K562 (cell line): ENCODE measurements at regions not wholly inside any gene's neighbourhood (a gene's known extent, or its start where the extent isn't known, plus 50 kb on each side); places are given as distances from the start of the nearest gene placed in this dataset.

ENCODE experiments used
- ATAC-seq: fragments of 200-7000 bp; cut with Tn5 transposase; 3 replicates; pipeline ENCODE4 v1.9.1; 2020; ENCODE audit warnings: moderate library complexity
- BruUV-seq: library from RNA; stranded (reverse); fragments of 400-500 nt; replicated peaks from 2 replicates; lab custom pipeline; 2021; lab: Mats Ljungman, UMichigan
- CTCF ChIA-PET: fragments of 300-600 bp; formaldehyde crosslinking; extraction: SDS; loops from one replicate; lab custom pipeline; 2021; ENCODE audit warnings: low intra/inter-chr PET ratio; lab: Yijun Ruan, JAX
- POLR2A ChIA-PET: fragments of 300-600, 350-650 bp; sonication (Branson Sonifier 250); formaldehyde crosslinking; extraction: SDS; loops from one replicate; lab custom pipeline; 2021; ENCODE audit warnings: antibody characterized with exemption, inconsistent platforms; lab: Yijun Ruan, JAX
- DNase-seq, 4 experiments: peaks; one replicate each; pipeline versions ENCODE4 v3.0.0 to v3.0.0-alpha.2; 2011 to 2018; ENCODE audit warnings: low spot score in 3 of 4, mixed read lengths in 3 of 4; ENCODE audit errors: extremely low read depth in 1 of 4
- FAIRE-seq: peaks from 2 replicates; lab custom pipeline; 2011; peaks lifted over from hg19 to GRCh38; lab: Jason Lieb, UNC
- H2AFZ ChIP-seq: 2 replicates; pipeline ENCODE4 v1.6.0; 2011; ENCODE audit warnings: low read depth, low read length, control low read depth, inconsistent platforms
- H3K27ac ChIP-seq: fragments of 200-600 bp; 3 replicates; pipeline ENCODE4 v1.8.0; 2011; ENCODE audit warnings: low read depth, mild to moderate bottlenecking, control low read depth, inconsistent platforms, low read length, moderate library complexity, mixed read lengths; ENCODE audit errors: extremely low read depth
- H3K27me3 ChIP-seq, 2 experiments: fragments of 300-600 bp in 1 of 2; 2 replicates in 1 of 2; 3 replicates in 1 of 2; pipeline versions ENCODE4 v1.6.0 to v1.8.0; 2011; ENCODE audit warnings: inconsistent platforms in 2 of 2, low read length in 2 of 2, mild to moderate bottlenecking in 1 of 2, mixed read lengths in 1 of 2, moderate library complexity in 1 of 2; ENCODE audit not compliant: control insufficient read depth in 2 of 2, insufficient read depth in 2 of 2
- H3K36me3 ChIP-seq: fragments of 300-600 bp; 3 replicates; pipeline ENCODE4 v1.8.0; 2011; ENCODE audit warnings: mild to moderate bottlenecking, low read length, inconsistent platforms; ENCODE audit not compliant: control insufficient read depth, insufficient read depth
- H3K4me1 ChIP-seq, 2 experiments: fragments of 200-600 bp in 1 of 2; replicated peaks in 1 of 2; 2 replicates in 1 of 2; 3 replicates in 1 of 2; pipeline versions ENCODE4 v1.5.1 to v1.8.0; 2011; ENCODE audit warnings: inconsistent platforms in 2 of 2, low read length in 2 of 2, mild to moderate bottlenecking in 1 of 2, mixed read lengths in 1 of 2, moderate library complexity in 1 of 2; ENCODE audit not compliant: control insufficient read depth in 2 of 2, insufficient read depth in 2 of 2
- H3K4me2 ChIP-seq: 2 replicates; pipeline ENCODE4 v1.6.1; 2011; ENCODE audit warnings: low read length, control low read depth, inconsistent platforms, mixed read lengths; ENCODE audit not compliant: insufficient read depth
- H3K4me3 ChIP-seq: fragments of 200-600 bp; sonication (generic), shearing (Covaris generic); 2 replicates; pipeline ENCODE4 v1.5.1; 2016; ENCODE audit warnings: control low read depth, inconsistent platforms
- H3K79me2 ChIP-seq: fragments of 200-600 bp; 3 replicates; pipeline ENCODE4 v1.8.0; 2011; ENCODE audit warnings: low read length, inconsistent platforms; ENCODE audit not compliant: control insufficient read depth, insufficient read depth
- H3K9ac ChIP-seq, 2 experiments: 2 replicates each; pipeline versions ENCODE4 v1.6.0 to v1.6.1; 2011; ENCODE audit warnings: low read depth in 2 of 2, low read length in 2 of 2, control low read depth in 1 of 2, inconsistent platforms in 1 of 2, mild to moderate bottlenecking in 1 of 2, mixed read lengths in 1 of 2; ENCODE audit not compliant: insufficient read depth in 1 of 2
- H3K9me1 ChIP-seq: one replicate; pipeline ENCODE4 v1.6.0; 2011; ENCODE audit warnings: inconsistent platforms, mild to moderate bottlenecking, low read length, moderate library complexity; ENCODE audit not compliant: control insufficient read depth, insufficient read depth
- H3K9me3 ChIP-seq: replicated peaks from 2 replicates; pipeline ENCODE4 v1.5.1; 2011; ENCODE audit warnings: low read depth, low read length, inconsistent platforms; ENCODE audit not compliant: control insufficient read depth, insufficient read depth
- H4K20me1 ChIP-seq: replicated peaks from 2 replicates; pipeline ENCODE4 v1.6.1; 2011; ENCODE audit warnings: low read length, inconsistent platforms, mixed read lengths; ENCODE audit not compliant: control insufficient read depth, insufficient read depth
- CCNT2 ChIP-seq: IDR thresholded peaks from 2 replicates; pipeline ENCODE4 v1.6.1; 2011; ENCODE audit warnings: borderline replicate concordance, low read depth, mild to moderate bottlenecking, moderate library complexity, mixed read lengths, low read length; ENCODE audit not compliant: insufficient read length; ENCODE audit errors: extremely low read depth
- ELK3 ChIP-seq: fragments of 450-650 bp; formaldehyde crosslinking; IDR thresholded peaks from 2 replicates; pipeline ENCODE4 v1.4.0; 2020; ENCODE audit warnings: mild to moderate bottlenecking
- FOXK2 ChIP-seq, 2 experiments: fragments of 450-650 bp; IDR thresholded peaks in 1 of 2; conservative IDR thresholded peaks in 1 of 2; 2 replicates each; pipeline ENCODE4 v1.6.1; 2016; ENCODE audit warnings: low read depth in 2 of 2, mild to moderate bottlenecking in 1 of 2
- KDM5B ChIP-seq: fragments of 200-600 bp; sonication (generic); IDR thresholded peaks from 2 replicates; pipeline ENCODE4 v1.6.1; 2012; ENCODE audit warnings: low read depth, mild to moderate bottlenecking, moderate library complexity, low read length, control low read depth, inconsistent platforms; ENCODE audit not compliant: insufficient replicate concordance
- NFRKB ChIP-seq: fragments of 450-650 bp; IDR thresholded peaks from 2 replicates; pipeline ENCODE4 v1.6.1; 2016; ENCODE audit warnings: low read depth
- NUFIP1 ChIP-seq: fragments of 450-650 bp; IDR thresholded peaks from 2 replicates; pipeline ENCODE4 v1.6.1; 2018; ENCODE audit not compliant: partially characterized antibody
- SMC3 ChIP-seq: conservative IDR thresholded peaks from 2 replicates; pipeline ENCODE4 v1.6.1; 2011; ENCODE audit warnings: low read depth, low read length, improper control_type of control experiment; ENCODE audit not compliant: insufficient read depth
- TOE1 ChIP-seq, 2 experiments: fragments of 450-650 bp in 1 of 2; sonication (generic) in 1 of 2; formaldehyde crosslinking in 1 of 2; IDR thresholded peaks; 2 replicates each; pipeline versions ENCODE4 v1.7.1 to v1.8.0; 2016 to 2022; ENCODE audit warnings: borderline replicate concordance in 2 of 2, mild to moderate bottlenecking in 2 of 2, antibody characterized with exemption in 1 of 2, inconsistent platforms in 1 of 2, low read depth in 1 of 2, missing genetic modification reagents in 1 of 2, moderate library complexity in 1 of 2
- ZBTB11 ChIP-seq, 3 experiments: fragments of 200-800 bp in 1 of 3; fragments of 250-450 bp in 1 of 3; fragments of 450-650 bp in 1 of 3; sonication (Bioruptor Pico) in 1 of 3; sonication (Bioruptor generic) in 1 of 3; formaldehyde crosslinking in 1 of 3; IDR thresholded peaks; 2 replicates each; pipeline versions ENCODE4 v1.6.1 to v1.8.0; 2016 to 2022; ENCODE audit warnings: mild to moderate bottlenecking in 2 of 3, missing genetic modification characterization in 2 of 3, missing compliant biosample characterization in 1 of 3, moderate library complexity in 1 of 3
- ZNF217 ChIP-seq: sonication (generic); formaldehyde crosslinking; IDR thresholded peaks from 2 replicates; pipeline ENCODE4 v1.8.0; 2022; ENCODE audit warnings: mild to moderate bottlenecking, missing genetic modification reagents
- ZNF347 ChIP-seq: fragments of 450-650 bp; formaldehyde crosslinking; IDR thresholded peaks from 2 replicates; pipeline ENCODE4 v1.4.0; 2020; ENCODE audit warnings: low read depth, mild to moderate bottlenecking, moderate library complexity
- ZSCAN32 ChIP-seq: fragments of 450-650 bp; formaldehyde crosslinking; IDR thresholded peaks from 2 replicates; pipeline ENCODE4 v1.4.0; 2020; ENCODE audit warnings: mild to moderate bottlenecking, moderate library complexity
- WGBS: fragments of 100-300 bp; shearing (Covaris generic); methylation state at CpG from one replicate; pipeline ENCODE4 v1.1.6; 2016; ENCODE audit warnings: low coverage, mixed read lengths; ENCODE audit not compliant: insufficient coverage; ENCODE audit errors: missing lambda C conversion rate; 5-methylcytosine and 5-hydroxymethylcytosine counted together
- in situ Hi-C: fragments of 300-500 bp; cut with MboI; formaldehyde crosslinking; loops from 4 replicates; pipeline ENCODE4 v1.15.0; 2018; ENCODE audit warnings: inconsistent platforms, mixed read lengths
- intact Hi-C: fragments of 100-400 bp; cut with micrococcal nuclease; formaldehyde crosslinking; loops from 2 replicates; pipeline ENCODE4 v1.14.2; 2022

- ATAC-seq = no peak
- Histone ChIP-seq H4K20me1 (no peaks in the 10 kb centered on the region), H3K27me3 (no peaks in the 10 kb centered on the region), H3K4me2 (no peak overlapping the region), H3K36me3 (no peaks in the 10 kb centered on the region), H3K4me3 (no peak overlapping the region), H3K4me1 (no peaks in the 10 kb centered on the region), H3K79me2 (no peaks in the 10 kb centered on the region), H3K9ac (no peak overlapping the region), H3K9me1 (no peaks in the 10 kb centered on the region), H2AFZ (no peak overlapping the region), H3K9me3 (0 out of 2 replicates have a peak, but pooled peaks cover 1% of the 10 kb centered on the region), H3K27ac (no peak overlapping the region)
- in situ Hi-C loops (no loop called here), intact Hi-C loops (no loop called here)
- WGBS = 0% methylated on average over 5 of the region's 5 CpGs
- CTCF ChIA-PET = no interaction called here
- TF ChIP-seq CCNT2 (no peak), ZBTB11 (CRISPR knock-in tag; IDR thresholded peaks at IDR 0.05) (no peak), ZNF347 (CRISPR knock-in tag) (no peak), ZSCAN32 (no peak), NFRKB (no peak), NUFIP1 (no peak), TOE1 (IDR thresholded peaks at IDR 0.05; ENCODE audit: borderline replicate concordance) (no peak), TOE1 (CRISPR knock-in tag; IDR thresholded peaks at IDR 0.05; ENCODE audit: borderline replicate concordance, low read depth) (no peak), SMC3 (no peak), ZNF217 (no peak), FOXK2 (conservative IDR thresholded peaks at IDR 0.05 in 1 of 2, IDR thresholded peaks at IDR 0.05 in 1 of 2; ENCODE audit: low read depth in 2 of 2) (no peak), ELK3 (no peak), KDM5B (no peak)
- FAIRE-seq = no peak
- no peak for DNase-seq
- POLR2A ChIA-PET = no interaction called here
- no TSS peak for BruUV-seq
Observed at GRCh38 chr5:25570067-25570583, 925.3 kb upstream of the CDH10 start.
